Neural cell (in vitro differentiated cells): ENCODE measurements at regions not wholly inside any gene's neighbourhood (a gene's known extent, or its start where the extent isn't known, plus 50 kb on each side); places are given as distances from the start of the nearest gene placed in this dataset.

Experiments
- H2AFZ ChIP-seq: fragments of 200-600, 300-800 bp; sonication (generic), shearing (Covaris generic); 2 replicates; pipeline ENCODE4 v1.6.0; 2014; ENCODE audit warnings: low read depth, mild to moderate bottlenecking, antibody characterized with exemption, low read length, moderate library complexity
- H3F3A ChIP-seq: fragments of 200-600 bp; shearing (Covaris generic); 2 replicates; pipeline ENCODE4 v1.6.1; 2016; ENCODE audit warnings: mild to moderate bottlenecking, moderate library complexity, mixed read lengths, antibody characterized with exemption, low read length; ENCODE audit not compliant: insufficient read depth, poor library complexity, severe bottlenecking
- H3K27ac ChIP-seq: fragments of 200-600, 300-800 bp; sonication (generic), shearing (Covaris generic); 2 replicates; pipeline ENCODE4 v1.5.1; 2014; ENCODE audit warnings: mild to moderate bottlenecking, low read length, moderate library complexity
- H3K27me3 ChIP-seq: fragments of 300-800, 200-600 bp; sonication (generic), shearing (Covaris generic); 2 replicates; pipeline ENCODE4 v1.6.0; 2014; ENCODE audit warnings: mild to moderate bottlenecking, low read depth, low read length, moderate library complexity; ENCODE audit not compliant: insufficient read depth
- H3K36me3 ChIP-seq: fragments of 300-800, 200-600 bp; sonication (generic), shearing (Covaris generic); 2 replicates; pipeline ENCODE4 v1.5.1; 2014; ENCODE audit warnings: mild to moderate bottlenecking, antibody characterized with exemption, low read length, moderate library complexity; ENCODE audit not compliant: insufficient read depth
- H3K4me2 ChIP-seq: fragments of 300-800, 200-600 bp; sonication (generic), shearing (Covaris generic); 2 replicates; pipeline ENCODE4 v1.6.0; 2014; ENCODE audit warnings: mild to moderate bottlenecking, low read length
- H3K4me3 ChIP-seq: fragments of 300-800, 200-600 bp; sonication (generic), shearing (Covaris generic); 2 replicates; pipeline ENCODE4 v1.5.1; 2014; ENCODE audit warnings: mild to moderate bottlenecking, low read length, moderate library complexity
- H3K79me2 ChIP-seq: fragments of 200-600 bp; shearing (Covaris generic); replicated peaks from 2 replicates; pipeline ENCODE4 v1.6.0; 2014; ENCODE audit warnings: mild to moderate bottlenecking, low read length, moderate library complexity; ENCODE audit not compliant: insufficient read depth
- H3K9ac ChIP-seq: fragments of 300-800, 200-600 bp; sonication (generic), shearing (Covaris generic); 2 replicates; pipeline ENCODE4 v1.6.1; 2016; ENCODE audit warnings: mild to moderate bottlenecking, low read length, mixed read lengths
- H3K9me2 ChIP-seq: fragments of 200-600 bp; shearing (Covaris generic); 2 replicates; pipeline ENCODE4 v1.6.1; 2016; ENCODE audit warnings: mild to moderate bottlenecking, low read length, mixed read lengths; ENCODE audit not compliant: insufficient read depth
- H3K9me3 ChIP-seq: fragments of 200-600, 300-800 bp; sonication (generic), shearing (Covaris generic); 2 replicates; pipeline ENCODE4 v1.6.1; 2016; ENCODE audit warnings: mild to moderate bottlenecking, mixed run types, low read length, moderate library complexity, mixed read lengths
- H4K20me1 ChIP-seq: fragments of 200-600 bp; shearing (Covaris generic); 2 replicates; pipeline ENCODE4 v1.6.1; 2016; ENCODE audit warnings: mild to moderate bottlenecking, mixed run types; ENCODE audit not compliant: insufficient read depth
- CTCF ChIP-seq: fragments of 450-650 bp; IDR thresholded peaks from 2 replicates; pipeline ENCODE4 v1.5.1; 2014; ENCODE audit warnings: antibody characterized with exemption, mild to moderate bottlenecking, moderate library complexity; ENCODE audit not compliant: poor library complexity, severe bottlenecking
- EP300 ChIP-seq: fragments of 450-650 bp; conservative IDR thresholded peaks from 2 replicates; pipeline ENCODE4 v1.6.1; 2014; ENCODE audit warnings: antibody characterized with exemption, mild to moderate bottlenecking, moderate library complexity; ENCODE audit not compliant: poor library complexity, severe bottlenecking
- EZH2 ChIP-seq: fragments of 200-600, 300-800 bp; shearing (Covaris generic), sonication (generic); IDR thresholded peaks from 2 replicates; pipeline ENCODE4 v1.6.1; 2014; ENCODE audit warnings: antibody characterized with exemption, low read length, borderline replicate concordance, mild to moderate bottlenecking; ENCODE audit not compliant: insufficient read depth, poor library complexity, severe bottlenecking
- MXI1 ChIP-seq: fragments of 450-650 bp; conservative IDR thresholded peaks from 2 replicates; pipeline ENCODE4 v1.6.1; 2014; ENCODE audit warnings: antibody characterized with exemption, mild to moderate bottlenecking; ENCODE audit not compliant: poor library complexity, severe bottlenecking
- POLR2AphosphoS5 ChIP-seq: IDR thresholded peaks from 2 replicates; pipeline ENCODE4 v1.6.1; 2012
- RAD21 ChIP-seq: fragments of 450-650 bp; conservative IDR thresholded peaks from 2 replicates; pipeline ENCODE4 v1.6.1; 2014; ENCODE audit warnings: antibody characterized with exemption, mild to moderate bottlenecking, moderate library complexity
- SMC3 ChIP-seq: fragments of 450-650 bp; conservative IDR thresholded peaks from 2 replicates; pipeline ENCODE4 v1.6.1; 2014; ENCODE audit warnings: antibody characterized with exemption, mild to moderate bottlenecking, moderate library complexity; ENCODE audit not compliant: poor library complexity
- TAF1 ChIP-seq: IDR thresholded peaks from 2 replicates; pipeline ENCODE4 v1.6.1; 2012; ENCODE audit warnings: low read depth
- TF ChIP-seq, protein P1 (sequence below): IDR thresholded peaks from 2 replicates; pipeline ENCODE4 v1.6.1; 2012; ENCODE audit warnings: borderline replicate concordance

DNA sequence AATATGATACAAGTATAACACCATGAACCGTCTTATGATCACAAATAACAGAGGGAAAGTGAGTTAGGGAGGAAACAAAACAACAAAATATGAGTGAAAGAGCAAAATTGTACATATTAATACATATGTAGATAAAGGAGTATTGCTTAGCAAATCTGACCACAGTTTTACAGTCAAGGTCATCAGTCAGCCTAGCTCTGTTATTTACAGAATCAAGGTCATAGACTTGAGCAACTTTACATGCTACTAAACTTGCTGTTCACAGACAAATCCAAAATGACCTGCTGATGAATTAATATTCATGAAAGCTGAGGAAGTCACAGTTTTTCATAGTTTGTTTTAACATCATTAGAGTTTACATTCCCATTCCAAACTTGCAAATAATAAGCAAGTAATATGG, 1387.7 kb upstream of the ACO1 start:
- Histone ChIP-seq H2AFZ (no peak overlapping the region), H3K9ac (no peak overlapping the region), H3K4me3 (no peak overlapping the region), H4K20me1 (no peaks in the 10 kb centered on the region), H3K27me3 (no peaks in the 10 kb centered on the region), H3K36me3 (no peaks in the 10 kb centered on the region), H3K4me2 (no peak overlapping the region), H3K79me2 (no peaks in the 10 kb centered on the region), H3K9me2 (no peaks in the 10 kb centered on the region), H3K27ac (no peak overlapping the region), H3K9me3 (no peaks in the 10 kb centered on the region), H3F3A (no peaks in the 10 kb centered on the region)
- TF ChIP-seq EP300 (no peak), MXI1 (no peak), POLR2AphosphoS5 (no peak), CTCF (no peak), SMC3 (no peak), TAF1 (no peak), EZH2 (no peak), RAD21 (no peak)
- TF ChIP-seq, protein P1, sequence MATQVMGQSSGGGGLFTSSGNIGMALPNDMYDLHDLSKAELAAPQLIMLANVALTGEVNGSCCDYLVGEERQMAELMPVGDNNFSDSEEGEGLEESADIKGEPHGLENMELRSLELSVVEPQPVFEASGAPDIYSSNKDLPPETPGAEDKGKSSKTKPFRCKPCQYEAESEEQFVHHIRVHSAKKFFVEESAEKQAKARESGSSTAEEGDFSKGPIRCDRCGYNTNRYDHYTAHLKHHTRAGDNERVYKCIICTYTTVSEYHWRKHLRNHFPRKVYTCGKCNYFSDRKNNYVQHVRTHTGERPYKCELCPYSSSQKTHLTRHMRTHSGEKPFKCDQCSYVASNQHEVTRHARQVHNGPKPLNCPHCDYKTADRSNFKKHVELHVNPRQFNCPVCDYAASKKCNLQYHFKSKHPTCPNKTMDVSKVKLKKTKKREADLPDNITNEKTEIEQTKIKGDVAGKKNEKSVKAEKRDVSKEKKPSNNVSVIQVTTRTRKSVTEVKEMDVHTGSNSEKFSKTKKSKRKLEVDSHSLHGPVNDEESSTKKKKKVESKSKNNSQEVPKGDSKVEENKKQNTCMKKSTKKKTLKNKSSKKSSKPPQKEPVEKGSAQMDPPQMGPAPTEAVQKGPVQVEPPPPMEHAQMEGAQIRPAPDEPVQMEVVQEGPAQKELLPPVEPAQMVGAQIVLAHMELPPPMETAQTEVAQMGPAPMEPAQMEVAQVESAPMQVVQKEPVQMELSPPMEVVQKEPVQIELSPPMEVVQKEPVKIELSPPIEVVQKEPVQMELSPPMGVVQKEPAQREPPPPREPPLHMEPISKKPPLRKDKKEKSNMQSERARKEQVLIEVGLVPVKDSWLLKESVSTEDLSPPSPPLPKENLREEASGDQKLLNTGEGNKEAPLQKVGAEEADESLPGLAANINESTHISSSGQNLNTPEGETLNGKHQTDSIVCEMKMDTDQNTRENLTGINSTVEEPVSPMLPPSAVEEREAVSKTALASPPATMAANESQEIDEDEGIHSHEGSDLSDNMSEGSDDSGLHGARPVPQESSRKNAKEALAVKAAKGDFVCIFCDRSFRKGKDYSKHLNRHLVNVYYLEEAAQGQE = no peak

DNA sequence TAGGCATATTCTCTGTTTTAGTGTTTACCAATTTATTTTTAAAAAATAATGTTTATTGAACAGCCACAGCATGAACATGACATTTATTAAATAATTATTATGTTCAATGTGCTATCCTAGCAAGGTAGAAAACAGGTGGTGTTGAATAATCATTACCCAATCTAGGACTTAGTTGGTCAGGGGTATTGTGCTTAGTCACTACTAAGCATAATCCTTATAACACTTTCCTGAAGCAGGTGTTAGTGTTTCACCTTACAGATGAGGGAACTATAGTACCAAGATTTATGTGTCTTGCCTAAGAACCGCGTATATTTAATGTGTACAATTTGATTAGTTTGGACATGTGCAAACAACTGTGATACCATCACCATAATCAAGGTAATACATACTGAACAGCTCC, 1387.2 kb upstream of the ACO1 start:
- Histone ChIP-seq H3K27me3 (no peaks in the 10 kb centered on the region), H3K79me2 (no peaks in the 10 kb centered on the region), H3K27ac (no peak overlapping the region), H3K36me3 (no peaks in the 10 kb centered on the region), H3K4me3 (no peak overlapping the region), H3K9me2 (no peaks in the 10 kb centered on the region), H4K20me1 (no peaks in the 10 kb centered on the region), H3K9ac (no peak overlapping the region), H3F3A (no peaks in the 10 kb centered on the region), H2AFZ (no peak overlapping the region), H3K4me2 (no peak overlapping the region), H3K9me3 (no peaks in the 10 kb centered on the region)
- TF ChIP-seq EP300 = no peak
- TF ChIP-seq EZH2 = no peak
- TF ChIP-seq SMC3 = no peak
- TF ChIP-seq TAF1 = no peak
- TF ChIP-seq POLR2AphosphoS5 = no peak
- TF ChIP-seq RAD21 = no peak
- no peak for TF ChIP-seq MXI1
- TF ChIP-seq, protein P1 = no peak
